ENCODE measurements at regions not wholly inside any gene's neighbourhood (a gene's known extent, or its start where the extent isn't known, plus 50 kb on each side); places are given as distances from the start of the nearest gene placed in this dataset.
"Not testable (repeated sequence)": the region's sequence is repeated elsewhere in the genome, so short reads cannot be mapped to it uniquely, and the experiment has no call there.

DNA sequence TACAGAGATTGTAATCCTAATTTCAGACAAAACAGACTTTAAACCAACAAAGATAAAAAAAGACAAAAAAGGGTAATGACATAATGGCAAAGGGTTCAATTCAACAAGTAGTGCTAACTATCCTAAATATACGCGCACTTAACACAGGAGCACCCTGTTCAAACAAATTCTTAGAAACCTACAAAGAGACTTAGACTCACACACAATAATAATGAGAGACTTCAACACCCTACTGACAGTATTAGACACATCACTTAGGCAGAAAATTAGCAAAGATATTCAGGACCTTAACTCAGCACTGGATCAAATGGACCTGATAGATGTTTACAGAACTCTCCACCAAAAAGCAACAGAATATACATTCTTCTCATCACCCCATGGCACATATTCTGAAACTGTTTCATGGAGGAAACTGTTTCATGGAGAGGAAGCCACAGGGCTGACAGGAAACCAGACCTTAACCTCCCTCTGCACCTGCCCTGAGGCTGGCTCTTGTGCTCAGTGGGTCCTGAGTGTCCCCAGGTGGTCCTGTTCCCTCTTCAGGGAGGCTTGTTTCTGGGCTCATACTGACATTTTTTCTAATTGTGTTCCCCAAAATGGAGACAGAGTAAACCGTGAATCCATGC is 54.7 kb downstream of the OR4M2 start:
- CTCF ChIA-PET; DNase-seq; H3K4me3 ChIP-seq (ENCODE audit: control insufficient read depth in 1 of 7, extremely low read depth in 1 of 7, insufficient read depth in 4 of 7, low read depth in 2 of 7, low read length in 6 of 7); H3K36me3 ChIP-seq (ENCODE audit: control insufficient read depth in 4 of 4, insufficient read depth in 4 of 4, low read length in 3 of 4); H3K4me1 ChIP-seq (ENCODE audit: control extremely low read depth in 1 of 4, control insufficient read depth in 4 of 4, insufficient read depth in 4 of 4, low read length in 3 of 4); H3K27ac ChIP-seq (ENCODE audit: insufficient read depth in 1 of 2, low read depth in 1 of 2, low read length in 2 of 2, poor library complexity in 1 of 2, severe bottlenecking in 2 of 2); POLR2A ChIA-PET; H3K9me3 ChIP-seq (ENCODE audit: control extremely low read depth in 1 of 5, control insufficient read depth in 4 of 5, insufficient read depth in 2 of 5, low read depth in 1 of 5, low read length in 4 of 5); H3K27me3 ChIP-seq (replicated peaks in 2 of 5; ENCODE audit: control insufficient read depth in 4 of 5, insufficient read depth in 5 of 5, low read length in 4 of 5): not testable (repeated sequence)
- WGBS (ENCODE audit: insufficient coverage): no CpG with 5 or more reads among the region's 3 CpGs

DNA sequence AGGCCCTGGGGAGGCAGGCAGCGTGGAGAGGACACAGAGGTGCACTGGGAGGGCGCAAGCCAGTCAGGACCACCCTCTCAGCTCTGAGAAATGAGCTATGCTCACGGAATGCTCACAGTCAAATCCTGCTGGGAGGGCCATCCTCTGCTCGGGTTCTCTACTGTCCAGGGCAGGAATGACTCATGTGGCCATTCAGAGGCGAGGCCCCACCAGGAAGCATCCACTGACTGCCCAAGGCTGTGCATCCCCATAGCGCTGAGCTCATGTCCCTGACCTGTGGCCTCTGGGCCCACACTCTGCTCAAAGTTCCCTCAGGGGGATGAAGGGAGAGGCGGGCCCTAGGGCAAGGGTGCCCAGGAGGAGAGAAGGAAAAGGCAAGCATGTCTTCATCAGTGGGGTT is 57.2 kb downstream of the OR4M2 start:
- WGBS (ENCODE audit: insufficient coverage): no CpG with 5 or more reads among the region's 7 CpGs
- DNase-seq; H3K4me3 ChIP-seq (ENCODE audit: control insufficient read depth in 1 of 7, extremely low read depth in 1 of 7, insufficient read depth in 4 of 7, low read depth in 2 of 7, low read length in 6 of 7); H3K36me3 ChIP-seq (ENCODE audit: control insufficient read depth in 4 of 4, insufficient read depth in 4 of 4, low read length in 3 of 4); CTCF ChIA-PET; H3K9me3 ChIP-seq (ENCODE audit: control extremely low read depth in 1 of 5, control insufficient read depth in 4 of 5, insufficient read depth in 2 of 5, low read depth in 1 of 5, low read length in 4 of 5); H3K4me1 ChIP-seq (ENCODE audit: control extremely low read depth in 1 of 4, control insufficient read depth in 4 of 4, insufficient read depth in 4 of 4, low read length in 3 of 4); H3K27ac ChIP-seq (ENCODE audit: insufficient read depth in 1 of 2, low read depth in 1 of 2, low read length in 2 of 2, poor library complexity in 1 of 2, severe bottlenecking in 2 of 2); H3K27me3 ChIP-seq (replicated peaks in 2 of 5; ENCODE audit: control insufficient read depth in 4 of 5, insufficient read depth in 5 of 5, low read length in 4 of 5); POLR2A ChIA-PET: not testable (repeated sequence)

DNA sequence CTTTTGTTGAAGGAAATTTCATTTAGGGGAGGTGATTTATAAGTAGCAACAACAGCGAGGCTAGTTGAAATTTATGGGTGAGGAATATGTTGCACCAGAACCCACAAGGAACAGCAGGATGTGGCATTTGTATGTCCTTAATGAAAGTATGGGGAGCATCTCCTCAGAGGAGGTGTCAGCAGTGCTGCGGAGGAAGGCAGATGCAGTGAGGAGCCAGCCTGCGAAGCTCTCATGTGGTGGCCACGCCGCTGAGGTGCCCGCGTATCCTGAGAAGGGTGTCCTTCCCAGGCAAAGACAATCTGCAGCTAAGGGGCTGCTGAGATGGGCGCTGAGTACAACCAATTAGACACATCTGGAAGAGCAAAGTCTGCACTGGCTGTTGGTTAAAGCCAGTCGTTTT is 60.8 kb downstream of the OR4M2 start:
- H3K27ac ChIP-seq (ENCODE audit: insufficient read depth in 1 of 2, low read depth in 1 of 2, low read length in 2 of 2, poor library complexity in 1 of 2, severe bottlenecking in 2 of 2); H3K4me1 ChIP-seq (ENCODE audit: control extremely low read depth in 1 of 4, control insufficient read depth in 4 of 4, insufficient read depth in 4 of 4, low read length in 3 of 4); H3K9me3 ChIP-seq (ENCODE audit: control extremely low read depth in 1 of 5, control insufficient read depth in 4 of 5, insufficient read depth in 2 of 5, low read depth in 1 of 5, low read length in 4 of 5); CTCF ChIA-PET; H3K4me3 ChIP-seq (ENCODE audit: control insufficient read depth in 1 of 7, extremely low read depth in 1 of 7, insufficient read depth in 4 of 7, low read depth in 2 of 7, low read length in 6 of 7); DNase-seq; H3K36me3 ChIP-seq (ENCODE audit: control insufficient read depth in 4 of 4, insufficient read depth in 4 of 4, low read length in 3 of 4); POLR2A ChIA-PET; H3K27me3 ChIP-seq (replicated peaks in 2 of 5; ENCODE audit: control insufficient read depth in 4 of 5, insufficient read depth in 5 of 5, low read length in 4 of 5): not testable (repeated sequence)
- no CpG with 5 or more reads among the region's 9 CpGs for WGBS (ENCODE audit: insufficient coverage)

DNA sequence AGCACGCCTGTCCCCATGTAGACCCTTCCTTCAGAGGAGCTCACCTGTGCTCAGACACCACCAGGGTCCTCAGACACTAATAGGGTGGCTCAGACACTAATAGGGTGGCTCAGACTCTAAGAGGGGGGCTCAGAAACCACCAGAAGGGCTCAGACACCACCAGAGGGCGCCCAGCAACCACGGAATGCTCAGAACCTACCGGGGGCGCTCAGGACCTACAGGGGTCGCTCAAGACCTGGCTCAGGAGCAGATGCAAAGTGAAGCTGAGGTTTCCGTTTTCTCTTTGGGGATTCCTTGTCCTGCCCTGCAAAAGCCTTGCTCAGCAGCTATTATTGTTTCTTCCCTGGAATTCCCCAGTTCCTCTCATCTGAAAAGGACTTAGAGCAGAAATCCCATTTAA is 67.8 kb downstream of the OR4M2 start:
- H3K27ac ChIP-seq (ENCODE audit: insufficient read depth in 1 of 2, low read depth in 1 of 2, low read length in 2 of 2, poor library complexity in 1 of 2, severe bottlenecking in 2 of 2); POLR2A ChIA-PET; H3K36me3 ChIP-seq (ENCODE audit: control insufficient read depth in 4 of 4, insufficient read depth in 4 of 4, low read length in 3 of 4); H3K4me3 ChIP-seq (ENCODE audit: control insufficient read depth in 1 of 7, extremely low read depth in 1 of 7, insufficient read depth in 4 of 7, low read depth in 2 of 7, low read length in 6 of 7); H3K9me3 ChIP-seq (ENCODE audit: control extremely low read depth in 1 of 5, control insufficient read depth in 4 of 5, insufficient read depth in 2 of 5, low read depth in 1 of 5, low read length in 4 of 5); CTCF ChIA-PET; DNase-seq; H3K4me1 ChIP-seq (ENCODE audit: control extremely low read depth in 1 of 4, control insufficient read depth in 4 of 4, insufficient read depth in 4 of 4, low read length in 3 of 4); H3K27me3 ChIP-seq (replicated peaks in 2 of 5; ENCODE audit: control insufficient read depth in 4 of 5, insufficient read depth in 5 of 5, low read length in 4 of 5): not testable (repeated sequence)
- WGBS (ENCODE audit: insufficient coverage): no CpG with 5 or more reads among the region's 7 CpGs

DNA sequence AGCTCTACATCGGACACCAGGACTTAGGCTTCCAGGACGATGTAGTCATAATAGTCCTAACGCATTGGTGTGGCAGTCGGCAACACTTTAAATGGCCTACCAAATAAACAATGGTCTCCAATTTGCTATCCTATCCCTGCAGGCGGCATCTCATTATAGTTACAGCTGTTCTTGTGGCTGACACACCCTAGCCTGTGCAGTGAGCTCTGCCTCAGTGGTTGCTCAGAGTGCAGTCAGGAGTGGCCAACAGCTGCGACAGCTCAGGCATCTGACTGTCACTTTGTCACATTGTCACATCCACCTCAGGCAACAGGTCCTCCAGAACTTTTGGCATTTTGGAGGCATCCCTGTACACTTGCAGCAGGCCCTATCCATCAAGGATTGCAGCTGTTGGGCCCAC is 77.9 kb downstream of the OR4M2 start:
- H3K27ac ChIP-seq (ENCODE audit: insufficient read depth in 1 of 2, low read depth in 1 of 2, low read length in 2 of 2, poor library complexity in 1 of 2, severe bottlenecking in 2 of 2); H3K4me1 ChIP-seq (ENCODE audit: control extremely low read depth in 1 of 4, control insufficient read depth in 4 of 4, insufficient read depth in 4 of 4, low read length in 3 of 4); H3K36me3 ChIP-seq (ENCODE audit: control insufficient read depth in 4 of 4, insufficient read depth in 4 of 4, low read length in 3 of 4); H3K4me3 ChIP-seq (ENCODE audit: control insufficient read depth in 1 of 7, extremely low read depth in 1 of 7, insufficient read depth in 4 of 7, low read depth in 2 of 7, low read length in 6 of 7); H3K27me3 ChIP-seq (replicated peaks in 2 of 5; ENCODE audit: control insufficient read depth in 4 of 5, insufficient read depth in 5 of 5, low read length in 4 of 5); H3K9me3 ChIP-seq (ENCODE audit: control extremely low read depth in 1 of 5, control insufficient read depth in 4 of 5, insufficient read depth in 2 of 5, low read depth in 1 of 5, low read length in 4 of 5); DNase-seq; CTCF ChIA-PET; POLR2A ChIA-PET: not testable (repeated sequence)
- WGBS (ENCODE audit: insufficient coverage): no CpG with 5 or more reads among the region's 6 CpGs

DNA sequence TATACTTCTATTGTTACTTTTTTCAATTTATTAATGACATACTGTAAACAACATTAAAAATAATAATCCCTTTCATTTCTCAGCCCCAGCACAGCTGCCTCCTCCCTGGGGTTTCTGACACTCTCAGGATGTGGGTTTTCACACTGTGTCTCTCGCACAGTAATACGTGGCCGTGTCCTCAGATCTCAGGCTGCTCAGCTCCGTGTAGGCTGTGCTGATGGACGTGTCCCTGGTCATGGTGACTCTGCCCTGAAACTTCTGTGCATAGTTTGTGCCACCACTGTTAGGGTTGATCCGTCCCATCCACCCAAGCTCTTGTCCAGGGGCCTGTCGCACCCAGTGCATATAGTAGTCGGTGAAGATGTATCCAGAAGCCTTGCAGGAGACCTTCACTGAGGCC is 80.0 kb downstream of the OR4M2 start:
- H3K9me3 ChIP-seq (ENCODE audit: control extremely low read depth in 1 of 5, control insufficient read depth in 4 of 5, insufficient read depth in 2 of 5, low read depth in 1 of 5, low read length in 4 of 5); H3K27ac ChIP-seq (ENCODE audit: insufficient read depth in 1 of 2, low read depth in 1 of 2, low read length in 2 of 2, poor library complexity in 1 of 2, severe bottlenecking in 2 of 2); DNase-seq; H3K27me3 ChIP-seq (replicated peaks in 2 of 5; ENCODE audit: control insufficient read depth in 4 of 5, insufficient read depth in 5 of 5, low read length in 4 of 5); H3K36me3 ChIP-seq (ENCODE audit: control insufficient read depth in 4 of 4, insufficient read depth in 4 of 4, low read length in 3 of 4); H3K4me3 ChIP-seq (ENCODE audit: control insufficient read depth in 1 of 7, extremely low read depth in 1 of 7, insufficient read depth in 4 of 7, low read depth in 2 of 7, low read length in 6 of 7); H3K4me1 ChIP-seq (ENCODE audit: control extremely low read depth in 1 of 4, control insufficient read depth in 4 of 4, insufficient read depth in 4 of 4, low read length in 3 of 4); CTCF ChIA-PET; POLR2A ChIA-PET: not testable (repeated sequence)
- no CpG with 5 or more reads among the region's 8 CpGs for WGBS (ENCODE audit: insufficient coverage)

DNA sequence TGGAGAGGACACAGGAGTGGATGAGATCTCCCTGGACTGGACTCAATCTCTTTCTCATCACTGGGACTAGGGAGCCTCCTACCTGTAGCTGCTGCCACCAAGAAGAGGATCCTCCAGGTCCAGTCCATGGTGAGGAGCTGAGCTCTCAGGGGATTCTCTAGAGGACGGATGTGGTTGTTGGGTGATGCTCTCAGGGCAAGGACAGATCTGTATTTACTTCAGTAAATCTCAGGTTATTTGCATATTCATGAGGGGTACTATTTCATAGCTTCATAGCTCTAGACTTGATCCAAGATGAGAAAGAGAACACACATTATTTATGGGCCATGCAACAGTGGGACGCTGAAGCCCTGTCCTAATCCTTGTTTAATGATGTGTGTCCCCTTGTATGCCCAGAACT is 80.4 kb downstream of the OR4M2 start:
- DNase-seq; H3K27me3 ChIP-seq (replicated peaks in 2 of 5; ENCODE audit: control insufficient read depth in 4 of 5, insufficient read depth in 5 of 5, low read length in 4 of 5); H3K36me3 ChIP-seq (ENCODE audit: control insufficient read depth in 4 of 4, insufficient read depth in 4 of 4, low read length in 3 of 4); H3K27ac ChIP-seq (ENCODE audit: insufficient read depth in 1 of 2, low read depth in 1 of 2, low read length in 2 of 2, poor library complexity in 1 of 2, severe bottlenecking in 2 of 2); H3K4me1 ChIP-seq (ENCODE audit: control extremely low read depth in 1 of 4, control insufficient read depth in 4 of 4, insufficient read depth in 4 of 4, low read length in 3 of 4); H3K9me3 ChIP-seq (ENCODE audit: control extremely low read depth in 1 of 5, control insufficient read depth in 4 of 5, insufficient read depth in 2 of 5, low read depth in 1 of 5, low read length in 4 of 5); H3K4me3 ChIP-seq (ENCODE audit: control insufficient read depth in 1 of 7, extremely low read depth in 1 of 7, insufficient read depth in 4 of 7, low read depth in 2 of 7, low read length in 6 of 7); POLR2A ChIA-PET; CTCF ChIA-PET: not testable (repeated sequence)
- WGBS (ENCODE audit: insufficient coverage): no CpG with 5 or more reads among the region's 2 CpGs
